ENCODE measurements at regions not wholly inside any gene's neighbourhood (a gene's known extent, or its start where the extent isn't known, plus 50 kb on each side); places are given as distances from the start of the nearest gene placed in this dataset.

DNA sequence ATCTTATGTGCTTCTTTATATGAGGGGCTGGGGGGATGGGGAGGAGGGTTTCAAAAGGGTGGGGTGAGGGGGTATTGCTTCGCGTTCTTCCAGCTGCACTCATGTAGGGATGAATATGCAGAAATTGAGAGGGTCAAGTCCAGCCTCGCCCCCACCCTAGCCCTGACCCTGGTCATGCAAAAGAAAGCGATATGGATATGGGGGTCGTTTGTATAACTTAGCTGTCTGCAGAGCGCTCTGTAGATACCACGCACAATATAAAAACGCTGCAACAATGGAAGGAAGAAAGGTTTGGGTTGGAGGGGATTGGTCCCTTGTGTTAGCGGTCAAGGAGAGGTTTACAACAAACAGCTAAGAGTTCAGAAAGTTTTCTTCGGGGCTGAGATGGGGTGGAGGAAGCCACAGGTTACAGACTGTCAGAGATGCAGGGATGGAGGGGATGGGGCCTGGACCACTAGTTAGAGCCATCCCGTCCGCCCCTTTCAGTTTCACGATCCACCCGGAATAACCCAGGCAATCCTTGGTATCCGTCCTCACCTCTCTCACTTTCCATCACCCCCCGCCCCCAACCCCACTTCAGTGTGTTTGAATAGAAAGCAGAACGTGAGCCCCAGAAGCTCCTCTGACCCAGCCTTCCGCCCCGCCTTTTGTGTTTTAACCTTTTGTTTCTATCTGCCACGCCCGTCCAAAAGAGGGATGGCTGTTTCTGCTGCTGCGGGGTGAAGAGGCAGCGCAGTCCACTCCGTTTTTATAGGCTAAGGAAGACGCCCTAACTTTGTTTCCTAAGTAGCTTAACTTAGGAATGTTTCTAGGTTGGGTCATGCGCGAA is 73.5 kb downstream of the SOX4 start:
- no peak overlapping the region for H3K9ac ChIP-seq (ENCODE audit: control insufficient read depth, extremely low read depth, insufficient read depth, low read length)
- H3K27me3 ChIP-seq (ENCODE audit: control insufficient read depth, extremely low read depth, insufficient read depth, low read length), result peaks cover 47% of the 10 kb centered on the region
- no peaks in the 10 kb centered on the region for H4K20me1 ChIP-seq (ENCODE audit: control insufficient read depth, extremely low read depth, insufficient read depth, low read length)
- TF ChIP-seq EZH2 (IDR thresholded peaks at IDR 0.05; ENCODE audit: low read length), result no peak
- TF ChIP-seq, protein P1, sequence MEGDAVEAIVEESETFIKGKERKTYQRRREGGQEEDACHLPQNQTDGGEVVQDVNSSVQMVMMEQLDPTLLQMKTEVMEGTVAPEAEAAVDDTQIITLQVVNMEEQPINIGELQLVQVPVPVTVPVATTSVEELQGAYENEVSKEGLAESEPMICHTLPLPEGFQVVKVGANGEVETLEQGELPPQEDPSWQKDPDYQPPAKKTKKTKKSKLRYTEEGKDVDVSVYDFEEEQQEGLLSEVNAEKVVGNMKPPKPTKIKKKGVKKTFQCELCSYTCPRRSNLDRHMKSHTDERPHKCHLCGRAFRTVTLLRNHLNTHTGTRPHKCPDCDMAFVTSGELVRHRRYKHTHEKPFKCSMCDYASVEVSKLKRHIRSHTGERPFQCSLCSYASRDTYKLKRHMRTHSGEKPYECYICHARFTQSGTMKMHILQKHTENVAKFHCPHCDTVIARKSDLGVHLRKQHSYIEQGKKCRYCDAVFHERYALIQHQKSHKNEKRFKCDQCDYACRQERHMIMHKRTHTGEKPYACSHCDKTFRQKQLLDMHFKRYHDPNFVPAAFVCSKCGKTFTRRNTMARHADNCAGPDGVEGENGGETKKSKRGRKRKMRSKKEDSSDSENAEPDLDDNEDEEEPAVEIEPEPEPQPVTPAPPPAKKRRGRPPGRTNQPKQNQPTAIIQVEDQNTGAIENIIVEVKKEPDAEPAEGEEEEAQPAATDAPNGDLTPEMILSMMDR (optimal IDR thresholded peaks at IDR 0.05 in 1 of 3, IDR thresholded peaks at IDR 0.05 in 1 of 3, conservative IDR thresholded peaks at IDR 0.05 in 1 of 3; ENCODE audit: extremely low read depth in 1 of 3, insufficient read depth in 2 of 3, low read length in 3 of 3), result no peak
- dilution Hi-C loops (cut with MboI; ENCODE audit: extremely low pct_ligation_motif_present, low sequenced_read_pairs), result no loop called here
- peak overlapping the region; percentile 76 for H3K4me2 ChIP-seq (ENCODE audit: control insufficient read depth, extremely low read depth, insufficient read depth, low read depth, low read length)
- H3K79me2 ChIP-seq (ENCODE audit: control insufficient read depth, insufficient read depth, low read length), result no peaks in the 10 kb centered on the region
- no peak overlapping the region for H2AFZ ChIP-seq (ENCODE audit: control insufficient read depth, low read length)
- no peak for FAIRE-seq
- DNase-seq (ENCODE audit: low read depth, low spot score), result no peak
- no peak overlapping the region for H3K27ac ChIP-seq (ENCODE audit: control insufficient read depth, insufficient read depth, low read length)
- no peak overlapping the region for H3K4me3 ChIP-seq (ENCODE audit: control insufficient read depth in 2 of 3, extremely low read depth in 1 of 3, insufficient read depth in 2 of 3, low read depth in 1 of 3, low read length in 3 of 3)
- H3K4me1 ChIP-seq (ENCODE audit: control insufficient read depth, extremely low read depth, insufficient read depth, low read length), result peaks cover 3% of the 10 kb centered on the region
- H3K9me1 ChIP-seq (ENCODE audit: control insufficient read depth, extremely low read depth, insufficient read depth, low read length), result no peaks in the 10 kb centered on the region
- H3K9me3 ChIP-seq (ENCODE audit: control insufficient read depth, low read depth, low read length), result no peaks in the 10 kb centered on the region
- no peaks in the 10 kb centered on the region for H3K36me3 ChIP-seq (ENCODE audit: control insufficient read depth in 2 of 2, extremely low read depth in 1 of 2, insufficient read depth in 2 of 2, low read length in 2 of 2)

GRCh38 chr6:21668795-21669194 is 75.2 kb downstream of the SOX4 start:
- Histone ChIP-seq H3K4me3 (ENCODE audit: control insufficient read depth in 2 of 3, extremely low read depth in 1 of 3, insufficient read depth in 2 of 3, low read depth in 1 of 3, low read length in 3 of 3) (no peak overlapping the region), H3K4me2 (ENCODE audit: control insufficient read depth, extremely low read depth, insufficient read depth, low read depth, low read length) (no peak overlapping the region), H3K27ac (ENCODE audit: control insufficient read depth, insufficient read depth, low read length) (no peak overlapping the region), H3K79me2 (ENCODE audit: control insufficient read depth, insufficient read depth, low read length) (no peaks in the 10 kb centered on the region), H3K9me1 (ENCODE audit: control insufficient read depth, extremely low read depth, insufficient read depth, low read length) (no peaks in the 10 kb centered on the region), H2AFZ (ENCODE audit: control insufficient read depth, low read length) (no peak overlapping the region), H4K20me1 (ENCODE audit: control insufficient read depth, extremely low read depth, insufficient read depth, low read length) (no peaks in the 10 kb centered on the region), H3K9ac (ENCODE audit: control insufficient read depth, extremely low read depth, insufficient read depth, low read length) (no peak overlapping the region), H3K36me3 (ENCODE audit: control insufficient read depth in 2 of 2, extremely low read depth in 1 of 2, insufficient read depth in 2 of 2, low read length in 2 of 2) (no peaks in the 10 kb centered on the region), H3K27me3 (ENCODE audit: control insufficient read depth, extremely low read depth, insufficient read depth, low read length) (peaks cover 40% of the 10 kb centered on the region), H3K9me3 (ENCODE audit: control insufficient read depth, low read depth, low read length) (no peaks in the 10 kb centered on the region), H3K4me1 (ENCODE audit: control insufficient read depth, extremely low read depth, insufficient read depth, low read length) (peaks cover 3% of the 10 kb centered on the region)
- TF ChIP-seq, protein P1 (optimal IDR thresholded peaks at IDR 0.05 in 1 of 3, IDR thresholded peaks at IDR 0.05 in 1 of 3, conservative IDR thresholded peaks at IDR 0.05 in 1 of 3; ENCODE audit: extremely low read depth in 1 of 3, insufficient read depth in 2 of 3, low read length in 3 of 3), result no peak
- TF ChIP-seq EZH2 (IDR thresholded peaks at IDR 0.05; ENCODE audit: low read length), result no peak
- FAIRE-seq (no peak), DNase-seq (ENCODE audit: low read depth, low spot score) (no peak)
- dilution Hi-C loops (cut with MboI; ENCODE audit: extremely low pct_ligation_motif_present, low sequenced_read_pairs), result no loop called here

Measured in keratinocyte (primary cell).